Suprapubic skin (tissue), 4 donors: ENCODE measurements at regions not wholly inside any gene's neighbourhood (a gene's known extent, or its start where the extent isn't known, plus 50 kb on each side); places are given as distances from the start of the nearest gene placed in this dataset.

Experiments
- CTCF ChIP-seq, 2 donors: fragments of 200-600 bp in 1 of 2; fragments of 450-650 bp in 1 of 2; sonication (generic) in 1 of 2; IDR thresholded peaks; one replicate each; pipeline ENCODE4 v1.5.1; 2016 to 2019; ENCODE audit warnings: antibody characterized with exemption in 2 of 2, mild to moderate bottlenecking in 1 of 2, moderate library complexity in 1 of 2
- EP300 ChIP-seq: sonication (generic); formaldehyde crosslinking; IDR thresholded peaks from one replicate; pipeline ENCODE4 v1.6.1; 2017; ENCODE audit warnings: antibody characterized with exemption
- POLR2A ChIP-seq, 2 donors: fragments of 450-650 bp; IDR thresholded peaks; one replicate each; pipeline ENCODE4 v1.6.1; 2017; ENCODE audit warnings: antibody characterized with exemption in 2 of 2, mild to moderate bottlenecking in 2 of 2, moderate library complexity in 2 of 2
- POLR2AphosphoS5 ChIP-seq, 3 donors: sonication (generic); formaldehyde crosslinking; IDR thresholded peaks; one replicate each; pipeline ENCODE4 v1.6.1; 2017; ENCODE audit warnings: antibody characterized with exemption in 3 of 3

DNA sequence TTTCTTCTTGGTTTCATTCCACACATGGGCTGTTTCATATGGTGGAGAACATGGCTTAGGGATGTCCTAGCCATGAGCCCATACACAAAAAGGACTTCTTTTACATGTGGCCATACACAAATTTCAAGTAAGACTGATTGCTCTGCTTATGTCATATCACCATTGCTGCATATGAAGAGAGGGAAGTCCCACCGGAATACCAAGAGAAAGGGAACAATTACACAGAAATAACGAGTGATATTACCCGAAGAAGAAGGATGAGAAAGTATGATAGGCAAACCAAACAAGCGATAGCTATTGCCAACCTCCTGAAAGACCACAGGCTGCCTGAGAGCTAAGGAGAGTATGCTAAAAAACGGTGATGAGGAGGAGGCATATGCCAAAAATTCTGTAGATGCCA lies 70.5 kb upstream of the TNFRSF21 start:
- TF ChIP-seq CTCF (IDR thresholded peaks at IDR 0.05) (no peak), POLR2A (IDR thresholded peaks at IDR 0.05) (no peak), POLR2AphosphoS5 (IDR thresholded peaks at IDR 0.05) (no peak), EP300 (no peak)
